Epithelial cell of proximal tubule (primary cell): ENCODE measurements at regions not wholly inside any gene's neighbourhood (a gene's known extent, or its start where the extent isn't known, plus 50 kb on each side); places are given as distances from the start of the nearest gene placed in this dataset.

Experiments
- DNase-seq: peaks from one replicate; pipeline ENCODE4 v3.0.0-alpha.2; 2011; ENCODE audit warnings: low read depth
- H3K4me3 ChIP-seq: 2 replicates; pipeline ENCODE4 v1.5.1; 2011; ENCODE audit warnings: low read depth, mild to moderate bottlenecking, low read length
- CTCF ChIP-seq: conservative IDR thresholded peaks from 2 replicates; pipeline ENCODE4 v1.5.1; 2012; ENCODE audit warnings: low read depth, mild to moderate bottlenecking, low read length

- no peak for DNase-seq
- no peak overlapping the region for H3K4me3 ChIP-seq
- no peak for TF ChIP-seq CTCF
These were observed 231.1 kb upstream of the GADL1 start for GRCh38 chr3:31125413-31126020.

- no peak for TF ChIP-seq CTCF
- DNase-seq: no peak
- H3K4me3 ChIP-seq: no peak overlapping the region
These were observed 234.8 kb upstream of the GADL1 start for GRCh38 chr3:31129241-31129640.

- TF ChIP-seq CTCF: peak; percentile 77
- H3K4me3 ChIP-seq: no peak overlapping the region
- DNase-seq: no peak
These were observed 237.8 kb upstream of the GADL1 start for GRCh38 chr3:31132132-31132769.

- TF ChIP-seq CTCF: no peak
- no peak overlapping the region for H3K4me3 ChIP-seq
- DNase-seq: no peak
These were observed 239.1 kb upstream of the GADL1 start for GRCh38 chr3:31133541-31133940.

GRCh38 chr3:31135546-31135945 is 241.1 kb upstream of the GADL1 start:
- H3K4me3 ChIP-seq: no peak overlapping the region
- no peak for DNase-seq
- TF ChIP-seq CTCF: no peak

GRCh38 chr3:31137718-31138465 is 243.4 kb upstream of the GADL1 start:
- no peak for DNase-seq
- no peak overlapping the region for H3K4me3 ChIP-seq
- TF ChIP-seq CTCF: no peak

- TF ChIP-seq CTCF: no peak
- DNase-seq: no peak
- no peak overlapping the region for H3K4me3 ChIP-seq
These were observed 246.0 kb upstream of the GADL1 start for GRCh38 chr3:31140470-31140869.
